NCI-H1092 (cell line): ENCODE measurements at regions not wholly inside any gene's neighbourhood (a gene's known extent, or its start where the extent isn't known, plus 50 kb on each side); places are given as distances from the start of the nearest gene placed in this dataset.

ENCODE experiments used
- DNase-seq: peaks from one replicate; lab custom pipeline; 2025; lab: John Stamatoyannopoulos, UW

GRCh38 chr17:77321649-77322513, 181.1 kb downstream of the SEC14L1 start:
- DNase-seq = no peak

- DNase-seq = no peak
Observed at GRCh38 chr17:77322514-77323412, 182.0 kb downstream of the SEC14L1 start.

- no peak for DNase-seq
Observed at GRCh38 chr17:77323413-77324171, 182.8 kb downstream of the SEC14L1 start.

- DNase-seq = no peak
Observed at GRCh38 chr17:77324227-77324626, 183.5 kb downstream of the SEC14L1 start.

- no peak for DNase-seq
Observed at GRCh38 chr17:77325577-77326075, 184.9 kb downstream of the SEC14L1 start.

GRCh38 chr17:77326076-77326591, 185.4 kb downstream of the SEC14L1 start:
- DNase-seq = no peak

GRCh38 chr17:77326636-77327035, 185.9 kb downstream of the SEC14L1 start:
- no peak for DNase-seq

- DNase-seq = no peak
Observed at GRCh38 chr17:77327181-77327565, 186.4 kb downstream of the SEC14L1 start.

GRCh38 chr17:77327566-77328464, 187.0 kb downstream of the SEC14L1 start:
- DNase-seq = no peak

GRCh38 chr17:77328823-77329740, 188.3 kb downstream of the SEC14L1 start:
- no peak for DNase-seq

- no peak for DNase-seq
Observed at GRCh38 chr17:77329741-77330531, 189.2 kb downstream of the SEC14L1 start.

GRCh38 chr17:77330602-77331081, 189.9 kb downstream of the SEC14L1 start:
- no peak for DNase-seq

- peak; percentile 86 for DNase-seq
Observed at GRCh38 chr17:77331301-77331864, 190.6 kb downstream of the SEC14L1 start.

- no peak for DNase-seq
Observed at GRCh38 chr17:77332034-77332971, 191.5 kb downstream of the SEC14L1 start.

GRCh38 chr17:77332981-77333685, 192.4 kb downstream of the SEC14L1 start:
- no peak for DNase-seq

GRCh38 chr17:77337150-77337549, 196.4 kb downstream of the SEC14L1 start:
- no peak for DNase-seq
